ENCODE measurements at regions not wholly inside any gene's neighbourhood (a gene's known extent, or its start where the extent isn't known, plus 50 kb on each side); places are given as distances from the start of the nearest gene placed in this dataset.

DNA sequence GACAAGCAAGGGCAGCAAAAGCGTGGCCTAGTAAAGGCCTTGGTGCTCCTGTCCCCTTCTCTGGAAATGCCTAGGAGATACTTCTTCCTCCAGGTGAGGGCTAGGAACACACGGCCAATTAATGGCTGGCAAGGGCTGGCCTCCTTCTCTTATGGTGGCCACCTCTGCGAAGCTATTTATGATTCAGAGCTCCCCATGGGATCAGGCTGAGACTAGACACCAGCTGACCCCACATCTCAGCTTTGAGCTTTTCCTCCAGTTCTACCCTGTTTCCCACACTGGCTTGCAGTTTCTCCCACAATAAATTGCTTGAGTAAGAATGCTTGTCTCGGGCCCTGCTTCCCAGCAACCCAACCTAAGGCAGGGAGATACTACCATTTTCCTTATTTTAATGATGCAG lies 53.7 kb downstream of the CAMK2N1 start:
- no peak overlapping the region for H3K27ac ChIP-seq
- TF ChIP-seq ZFX (IDR thresholded peaks at IDR 0.05) (no peak), CTCF (conservative IDR thresholded peaks at IDR 0.05) (no peak)

GRCh38 chr1:20431176-20431460 lies 54.9 kb downstream of the CAMK2N1 start:
- TF ChIP-seq CTCF (conservative IDR thresholded peaks at IDR 0.05): no peak
- no peak overlapping the region for H3K27ac ChIP-seq

- TF ChIP-seq ZFX (IDR thresholded peaks at IDR 0.05) (no peak), CTCF (conservative IDR thresholded peaks at IDR 0.05) (peak; percentile 71)
- no peak overlapping the region for H3K27ac ChIP-seq
Observed at GRCh38 chr1:20430355-20431175, 55.4 kb downstream of the CAMK2N1 start.

DNA sequence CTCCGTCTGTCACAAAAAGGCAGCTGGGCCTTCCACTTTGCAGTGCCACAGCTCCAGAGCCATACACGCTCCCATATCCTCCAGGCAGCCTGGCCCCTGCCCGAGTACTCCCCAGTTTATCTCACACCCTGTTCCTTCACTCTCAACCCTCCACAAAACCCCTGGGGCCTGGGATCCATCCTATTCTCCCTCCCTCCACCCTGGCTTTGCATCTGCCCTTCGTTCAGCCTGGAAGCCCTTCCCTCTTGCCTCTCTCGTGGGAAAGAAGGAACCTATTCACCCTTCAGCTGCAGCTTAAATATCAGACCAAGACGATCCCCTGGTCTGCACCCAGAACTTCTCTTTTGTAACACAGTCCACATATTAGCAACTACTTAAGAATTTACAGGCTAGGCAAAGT lies 56.7 kb downstream of the CAMK2N1 start:
- TF ChIP-seq ZFX (IDR thresholded peaks at IDR 0.05): no peak
- TF ChIP-seq CTCF (conservative IDR thresholded peaks at IDR 0.05): no peak
- no peak overlapping the region for H3K27ac ChIP-seq

GRCh38 chr1:20428841-20429240 lies 57.2 kb downstream of the CAMK2N1 start:
- TF ChIP-seq ZFX (IDR thresholded peaks at IDR 0.05) (no peak), CTCF (conservative IDR thresholded peaks at IDR 0.05) (no peak)
- no peak overlapping the region for H3K27ac ChIP-seq

DNA sequence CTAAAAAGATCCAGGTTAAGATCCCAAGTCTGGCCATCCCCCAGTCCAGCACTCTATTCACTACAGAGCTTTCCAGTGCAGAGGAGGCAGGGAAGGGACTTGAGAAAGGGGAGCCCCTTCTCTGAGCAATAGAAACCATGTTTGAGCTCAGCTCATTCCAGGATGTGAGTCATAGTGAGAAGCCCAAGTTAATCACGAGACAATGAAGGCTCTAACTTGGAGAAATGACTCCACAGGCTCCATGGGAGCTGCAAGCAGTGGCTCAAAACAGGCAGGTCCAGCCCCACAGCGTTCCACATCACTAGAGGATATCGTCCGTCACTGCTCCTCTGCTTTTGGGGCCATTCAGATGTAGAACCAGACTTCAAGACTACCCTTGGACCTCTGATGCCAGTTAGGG lies 59.1 kb downstream of the CAMK2N1 start:
- TF ChIP-seq CTCF (conservative IDR thresholded peaks at IDR 0.05) (no peak), ZFX (IDR thresholded peaks at IDR 0.05) (no peak)
- no peak overlapping the region for H3K27ac ChIP-seq

- TF ChIP-seq CTCF (conservative IDR thresholded peaks at IDR 0.05) (no peak), ZFX (IDR thresholded peaks at IDR 0.05) (no peak)
- H3K27ac ChIP-seq: no peak overlapping the region
Observed at GRCh38 chr1:20426371-20426770, 59.6 kb downstream of the CAMK2N1 start.
